ENCODE measurements at regions not wholly inside any gene's neighbourhood (a gene's known extent, or its start where the extent isn't known, plus 50 kb on each side); places are given as distances from the start of the nearest gene placed in this dataset.

DNA sequence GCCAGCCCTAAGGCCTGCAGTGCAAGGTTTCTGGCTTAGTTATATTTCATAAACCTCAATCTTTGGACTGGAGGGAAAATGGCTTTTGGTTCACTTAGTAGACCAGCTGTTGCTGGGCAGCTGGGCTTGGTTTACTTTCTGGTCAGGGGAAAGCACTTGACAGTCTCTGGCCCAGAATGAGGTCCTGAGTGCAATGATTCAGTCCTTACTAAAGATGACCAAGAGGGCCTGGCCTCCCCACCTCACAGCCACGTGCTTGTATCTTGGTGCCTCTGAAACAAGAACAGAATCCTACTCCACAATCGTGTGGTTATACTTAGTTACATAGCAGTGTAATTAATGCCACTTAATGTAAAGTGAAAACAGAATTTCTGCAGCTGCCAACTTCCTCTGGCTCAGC lies 325.5 kb upstream of the MEIS1 start:
- TF ChIP-seq, protein P1, sequence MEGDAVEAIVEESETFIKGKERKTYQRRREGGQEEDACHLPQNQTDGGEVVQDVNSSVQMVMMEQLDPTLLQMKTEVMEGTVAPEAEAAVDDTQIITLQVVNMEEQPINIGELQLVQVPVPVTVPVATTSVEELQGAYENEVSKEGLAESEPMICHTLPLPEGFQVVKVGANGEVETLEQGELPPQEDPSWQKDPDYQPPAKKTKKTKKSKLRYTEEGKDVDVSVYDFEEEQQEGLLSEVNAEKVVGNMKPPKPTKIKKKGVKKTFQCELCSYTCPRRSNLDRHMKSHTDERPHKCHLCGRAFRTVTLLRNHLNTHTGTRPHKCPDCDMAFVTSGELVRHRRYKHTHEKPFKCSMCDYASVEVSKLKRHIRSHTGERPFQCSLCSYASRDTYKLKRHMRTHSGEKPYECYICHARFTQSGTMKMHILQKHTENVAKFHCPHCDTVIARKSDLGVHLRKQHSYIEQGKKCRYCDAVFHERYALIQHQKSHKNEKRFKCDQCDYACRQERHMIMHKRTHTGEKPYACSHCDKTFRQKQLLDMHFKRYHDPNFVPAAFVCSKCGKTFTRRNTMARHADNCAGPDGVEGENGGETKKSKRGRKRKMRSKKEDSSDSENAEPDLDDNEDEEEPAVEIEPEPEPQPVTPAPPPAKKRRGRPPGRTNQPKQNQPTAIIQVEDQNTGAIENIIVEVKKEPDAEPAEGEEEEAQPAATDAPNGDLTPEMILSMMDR (IDR thresholded peaks at IDR 0.05; ENCODE audit: insufficient read depth, low read depth, low read length) = no peak
- no peak for TF ChIP-seq EZH2 (IDR thresholded peaks at IDR 0.05; ENCODE audit: insufficient read depth, low read length)
